ENCODE measurements at regions not wholly inside any gene's neighbourhood (a gene's known extent, or its start where the extent isn't known, plus 50 kb on each side); places are given as distances from the start of the nearest gene placed in this dataset.
"Not testable (repeated sequence)": the region's sequence is repeated elsewhere in the genome, so short reads cannot be mapped to it uniquely, and the experiment has no call there.

DNA sequence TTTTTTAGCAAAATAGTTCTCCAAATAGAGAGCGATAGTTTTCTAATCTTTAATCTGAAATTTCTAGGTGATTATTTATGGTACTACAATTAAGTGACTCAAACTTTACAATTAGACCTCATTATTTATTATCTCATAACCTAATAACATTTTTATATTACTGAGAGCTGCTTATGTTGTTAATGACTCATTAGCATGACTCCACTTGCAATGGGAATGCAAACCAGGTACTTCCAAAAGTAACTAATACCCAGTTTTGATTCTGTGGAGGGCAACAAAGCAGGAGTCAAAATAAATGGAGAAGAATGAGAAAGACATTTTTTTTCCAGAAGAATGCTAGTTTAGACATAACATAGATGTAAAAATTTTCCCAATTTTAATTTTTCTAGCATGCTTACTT is 466.0 kb downstream of the PLK2 start:
- no peaks in the 10 kb centered on the region for H3K36me3 ChIP-seq (ENCODE audit: control insufficient read depth in 3 of 3, insufficient read depth in 3 of 3, low read length in 3 of 3)
- no peaks in the 10 kb centered on the region for H3K27me3 ChIP-seq (ENCODE audit: control insufficient read depth in 3 of 3, insufficient read depth in 3 of 3, low read length in 3 of 3)
- H3K4me1 ChIP-seq (ENCODE audit: control insufficient read depth in 3 of 3, insufficient read depth in 3 of 3, low read length in 3 of 3): no peaks in the 10 kb centered on the region
- no peak overlapping the region for H3K4me3 ChIP-seq (ENCODE audit: low read length in 3 of 3)
- no peak overlapping the region for H3K9ac ChIP-seq (ENCODE audit: low read depth in 1 of 3, low read length in 3 of 3)
- H3K27ac ChIP-seq (ENCODE audit: low read depth, low read length): no peak overlapping the region
- no peaks in the 10 kb centered on the region for H3K9me3 ChIP-seq (ENCODE audit: control insufficient read depth in 3 of 3, low read length in 3 of 3)

DNA sequence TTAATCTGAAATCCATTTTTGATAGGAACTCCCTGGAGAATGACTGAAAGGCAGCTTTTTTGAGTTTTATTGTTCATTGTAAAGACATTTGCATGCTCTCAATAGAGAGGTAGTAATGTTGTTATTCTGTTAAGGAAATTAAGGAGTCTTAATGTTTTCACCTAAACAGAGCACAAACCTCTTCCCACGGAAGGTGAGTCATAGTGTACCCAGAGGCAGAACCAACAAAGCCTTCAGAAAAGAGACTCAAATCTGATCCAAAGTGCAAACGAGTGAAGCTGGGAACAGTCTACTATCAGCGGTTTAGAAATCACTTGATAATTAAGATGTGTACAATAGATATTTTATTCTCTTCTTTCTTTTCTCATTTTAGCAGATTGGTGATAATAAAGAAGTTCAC is 470.5 kb downstream of the PLK2 start:
- Histone ChIP-seq H3K4me1 (ENCODE audit: control insufficient read depth in 3 of 3, insufficient read depth in 3 of 3, low read length in 3 of 3) (no peaks in the 10 kb centered on the region), H3K27me3 (ENCODE audit: control insufficient read depth in 3 of 3, insufficient read depth in 3 of 3, low read length in 3 of 3) (no peaks in the 10 kb centered on the region), H3K9ac (ENCODE audit: low read depth in 1 of 3, low read length in 3 of 3) (no peak overlapping the region), H3K27ac (ENCODE audit: low read depth, low read length) (no peak overlapping the region), H3K36me3 (ENCODE audit: control insufficient read depth in 3 of 3, insufficient read depth in 3 of 3, low read length in 3 of 3) (no peaks in the 10 kb centered on the region), H3K9me3 (ENCODE audit: control insufficient read depth in 3 of 3, low read length in 3 of 3) (no peaks in the 10 kb centered on the region), H3K4me3 (ENCODE audit: low read length in 3 of 3) (no peak overlapping the region)

DNA sequence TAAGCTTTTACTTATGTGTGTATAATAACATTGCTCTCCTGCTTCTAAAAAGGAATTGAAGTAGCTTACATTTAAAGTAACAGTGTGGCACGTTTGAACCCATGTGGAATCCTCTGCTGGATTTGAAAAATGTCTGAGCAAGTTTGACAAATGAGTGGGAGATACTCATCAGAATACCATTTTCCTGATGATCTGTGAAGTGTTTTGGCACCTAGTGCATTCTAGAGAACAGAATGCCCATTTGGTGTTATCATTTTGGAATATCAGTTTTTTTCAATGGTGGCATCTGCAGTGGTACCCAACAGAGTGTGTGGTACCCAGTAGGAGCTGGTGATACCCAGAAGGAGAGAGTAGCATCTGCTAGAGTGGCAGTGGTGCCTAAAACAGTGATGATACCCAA is 471.1 kb downstream of the PLK2 start:
- Histone ChIP-seq H3K27ac (ENCODE audit: low read depth, low read length) (no peak overlapping the region), H3K9ac (ENCODE audit: low read depth in 1 of 3, low read length in 3 of 3) (no peak overlapping the region), H3K27me3 (ENCODE audit: control insufficient read depth in 3 of 3, insufficient read depth in 3 of 3, low read length in 3 of 3) (no peaks in the 10 kb centered on the region), H3K4me3 (ENCODE audit: low read length in 3 of 3) (no peak overlapping the region), H3K4me1 (ENCODE audit: control insufficient read depth in 3 of 3, insufficient read depth in 3 of 3, low read length in 3 of 3) (no peaks in the 10 kb centered on the region), H3K9me3 (ENCODE audit: control insufficient read depth in 3 of 3, low read length in 3 of 3) (no peaks in the 10 kb centered on the region), H3K36me3 (ENCODE audit: control insufficient read depth in 3 of 3, insufficient read depth in 3 of 3, low read length in 3 of 3) (no peaks in the 10 kb centered on the region)

DNA sequence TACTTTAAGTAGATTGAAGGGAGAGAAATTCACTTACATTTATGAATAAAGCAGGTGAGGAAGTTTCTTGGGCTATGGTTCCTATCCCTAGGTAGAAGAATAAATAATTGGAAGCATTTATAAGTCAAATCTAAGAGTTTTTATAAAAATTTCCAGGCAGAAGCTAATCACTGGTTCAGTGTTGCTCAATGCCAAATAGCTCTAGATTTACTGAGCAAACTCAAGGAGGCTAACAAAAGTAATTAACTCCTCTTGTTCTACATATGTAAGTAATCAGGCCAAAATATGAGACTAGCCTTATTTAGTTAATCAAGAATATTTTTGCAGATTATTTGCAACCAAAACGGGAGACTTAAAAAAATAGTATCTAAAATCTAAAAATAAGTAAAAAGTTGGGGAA is 472.3 kb downstream of the PLK2 start:
- Histone ChIP-seq H3K4me1 (ENCODE audit: control insufficient read depth in 3 of 3, insufficient read depth in 3 of 3, low read length in 3 of 3) (no peaks in the 10 kb centered on the region), H3K9me3 (ENCODE audit: control insufficient read depth in 3 of 3, low read length in 3 of 3) (no peaks in the 10 kb centered on the region), H3K9ac (ENCODE audit: low read depth in 1 of 3, low read length in 3 of 3) (no peak overlapping the region), H3K36me3 (ENCODE audit: control insufficient read depth in 3 of 3, insufficient read depth in 3 of 3, low read length in 3 of 3) (no peaks in the 10 kb centered on the region), H3K27me3 (ENCODE audit: control insufficient read depth in 3 of 3, insufficient read depth in 3 of 3, low read length in 3 of 3) (no peaks in the 10 kb centered on the region), H3K4me3 (ENCODE audit: low read length in 3 of 3) (no peak overlapping the region), H3K27ac (ENCODE audit: low read depth, low read length) (no peak overlapping the region)

DNA sequence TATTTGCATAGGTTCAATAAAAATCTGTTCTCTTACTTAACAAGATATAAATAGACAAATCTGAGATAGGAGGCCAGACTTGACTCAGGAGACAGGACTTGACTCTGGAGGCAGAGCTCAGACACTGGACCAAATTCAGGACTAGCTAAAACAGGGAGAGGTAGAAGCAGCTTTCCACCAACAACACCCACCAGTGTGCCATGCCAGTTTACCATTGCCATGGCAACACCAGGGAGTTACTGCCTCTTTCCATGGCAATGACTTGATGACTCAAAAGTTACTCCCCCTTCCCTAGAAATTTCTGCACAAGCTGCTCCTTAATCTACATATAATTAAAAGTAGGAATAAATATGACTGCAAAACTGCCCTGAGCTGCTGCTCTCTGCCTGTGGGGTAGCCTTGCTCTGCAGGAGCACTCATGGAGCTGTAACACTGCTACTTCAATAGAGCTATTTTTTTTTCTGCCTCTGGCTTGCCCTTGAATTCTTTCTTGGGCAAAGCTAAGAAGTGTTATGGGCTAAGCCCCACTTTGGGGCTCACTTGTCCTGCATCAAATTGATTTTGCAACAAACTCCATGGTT is 473.0 kb downstream of the PLK2 start:
- Histone ChIP-seq H3K27me3 (ENCODE audit: control insufficient read depth in 3 of 3, insufficient read depth in 3 of 3, low read length in 3 of 3) (no peaks in the 10 kb centered on the region), H3K9me3 (ENCODE audit: control insufficient read depth in 3 of 3, low read length in 3 of 3) (no peaks in the 10 kb centered on the region), H3K4me1 (ENCODE audit: control insufficient read depth in 3 of 3, insufficient read depth in 3 of 3, low read length in 3 of 3) (no peaks in the 10 kb centered on the region)

DNA sequence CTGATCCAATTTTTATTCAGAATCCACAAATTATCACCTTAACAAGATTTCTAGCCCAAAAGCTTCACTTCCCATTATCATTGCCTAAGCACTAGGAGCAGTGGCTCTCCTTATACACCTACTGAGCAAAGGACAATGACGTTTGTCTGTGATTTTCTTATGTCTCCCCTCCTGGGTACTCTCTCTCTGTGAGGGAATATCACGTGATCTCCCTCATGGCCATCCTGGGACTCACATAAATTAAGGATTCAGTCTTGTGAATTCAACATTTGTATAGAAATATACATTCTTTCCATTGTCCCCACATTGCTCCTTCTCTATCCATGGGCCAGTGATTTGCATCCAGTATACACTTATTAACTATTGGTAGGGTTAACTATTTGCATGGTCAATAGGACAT is 476.5 kb downstream of the PLK2 start:
- no peaks in the 10 kb centered on the region for H3K36me3 ChIP-seq (ENCODE audit: control insufficient read depth in 3 of 3, insufficient read depth in 3 of 3, low read length in 3 of 3)
- H3K4me3 ChIP-seq (ENCODE audit: low read length in 3 of 3): no peak overlapping the region
- H3K9ac ChIP-seq (ENCODE audit: low read depth in 1 of 3, low read length in 3 of 3): no peak overlapping the region
- H3K27me3 ChIP-seq (ENCODE audit: control insufficient read depth in 3 of 3, insufficient read depth in 3 of 3, low read length in 3 of 3): no peaks in the 10 kb centered on the region
- H3K9me3 ChIP-seq (ENCODE audit: control insufficient read depth in 3 of 3, low read length in 3 of 3): no peaks in the 10 kb centered on the region
- no peak overlapping the region for H3K27ac ChIP-seq (ENCODE audit: low read depth, low read length)
- H3K4me1 ChIP-seq (ENCODE audit: control insufficient read depth in 3 of 3, insufficient read depth in 3 of 3, low read length in 3 of 3): no peaks in the 10 kb centered on the region

More for the DNA sequence above, 473.0 kb downstream of the PLK2 start:
- no peak overlapping the region for H3K4me3 ChIP-seq (ENCODE audit: low read length in 3 of 3)
- no peak overlapping the region for H3K9ac ChIP-seq (ENCODE audit: low read depth in 1 of 3, low read length in 3 of 3)
- no peak overlapping the region for H3K27ac ChIP-seq (ENCODE audit: low read depth, low read length)
- H3K36me3 ChIP-seq (ENCODE audit: control insufficient read depth in 3 of 3, insufficient read depth in 3 of 3, low read length in 3 of 3): no peaks in the 10 kb centered on the region

DNA sequence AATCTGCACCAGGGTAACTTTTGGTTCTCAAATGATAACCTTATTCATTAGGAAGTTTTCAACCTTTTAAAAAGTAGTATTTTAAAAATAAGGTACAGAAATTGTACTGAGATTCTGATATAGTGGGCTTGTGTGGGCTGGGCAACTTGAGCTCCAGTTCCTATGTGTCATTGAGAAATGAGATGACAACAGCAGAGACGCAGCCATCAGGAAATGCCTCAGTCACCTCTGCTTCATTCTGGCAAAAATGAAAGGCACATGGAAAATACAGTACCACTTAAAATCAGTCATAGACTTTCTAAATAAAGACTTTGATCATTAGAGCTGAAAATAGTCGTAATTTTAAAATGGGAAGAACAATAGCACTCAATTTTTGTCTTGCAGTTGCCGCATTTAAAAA is 480.2 kb downstream of the PLK2 start:
- no peak overlapping the region for H3K27ac ChIP-seq (ENCODE audit: low read depth, low read length)
- no peaks in the 10 kb centered on the region for H3K36me3 ChIP-seq (ENCODE audit: control insufficient read depth in 3 of 3, insufficient read depth in 3 of 3, low read length in 3 of 3)
- H3K27me3 ChIP-seq (ENCODE audit: control insufficient read depth in 3 of 3, insufficient read depth in 3 of 3, low read length in 3 of 3): no peaks in the 10 kb centered on the region
- H3K4me3 ChIP-seq (ENCODE audit: low read length in 3 of 3): no peak overlapping the region
- no peak overlapping the region for H3K9ac ChIP-seq (ENCODE audit: low read depth in 1 of 3, low read length in 3 of 3)
- no peaks in the 10 kb centered on the region for H3K9me3 ChIP-seq (ENCODE audit: control insufficient read depth in 3 of 3, low read length in 3 of 3)
- no peaks in the 10 kb centered on the region for H3K4me1 ChIP-seq (ENCODE audit: control insufficient read depth in 3 of 3, insufficient read depth in 3 of 3, low read length in 3 of 3)

DNA sequence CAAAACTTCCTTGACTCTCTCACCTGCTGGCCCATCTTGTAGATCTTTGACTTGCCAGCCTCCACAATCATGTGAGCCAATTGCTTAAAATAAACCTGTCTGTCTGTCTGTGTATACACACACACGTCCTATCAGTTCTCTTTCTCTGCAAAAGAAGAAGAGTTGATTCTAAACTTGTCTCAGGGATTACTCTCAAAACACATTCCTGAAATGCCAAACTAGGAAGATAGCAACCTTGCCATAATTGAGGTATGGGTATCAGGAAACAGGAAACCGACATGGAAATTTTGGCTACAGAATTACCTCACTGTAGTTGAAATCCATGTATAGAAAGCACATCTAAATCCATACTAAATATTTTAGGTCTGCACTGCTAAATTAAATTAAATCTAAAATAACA is 483.4 kb downstream of the PLK2 start:
- no peaks in the 10 kb centered on the region for H3K4me1 ChIP-seq (ENCODE audit: control insufficient read depth in 3 of 3, insufficient read depth in 3 of 3, low read length in 3 of 3)
- H3K27me3 ChIP-seq (ENCODE audit: control insufficient read depth in 3 of 3, insufficient read depth in 3 of 3, low read length in 3 of 3): no peaks in the 10 kb centered on the region
- H3K4me3 ChIP-seq (ENCODE audit: low read length in 3 of 3): no peak overlapping the region
- no peaks in the 10 kb centered on the region for H3K36me3 ChIP-seq (ENCODE audit: control insufficient read depth in 3 of 3, insufficient read depth in 3 of 3, low read length in 3 of 3)
- H3K9ac ChIP-seq (ENCODE audit: low read depth in 1 of 3, low read length in 3 of 3): no peak overlapping the region
- no peaks in the 10 kb centered on the region for H3K9me3 ChIP-seq (ENCODE audit: control insufficient read depth in 3 of 3, low read length in 3 of 3)
- no peak overlapping the region for H3K27ac ChIP-seq (ENCODE audit: low read depth, low read length)

- not testable (repeated sequence) for H3K27me3 ChIP-seq (ENCODE audit: control insufficient read depth in 3 of 3, insufficient read depth in 3 of 3, low read length in 3 of 3); H3K4me3 ChIP-seq (ENCODE audit: low read length in 3 of 3); H3K4me1 ChIP-seq (ENCODE audit: control insufficient read depth in 3 of 3, insufficient read depth in 3 of 3, low read length in 3 of 3); H3K27ac ChIP-seq (ENCODE audit: low read depth, low read length); H3K36me3 ChIP-seq (ENCODE audit: control insufficient read depth in 3 of 3, insufficient read depth in 3 of 3, low read length in 3 of 3); H3K9ac ChIP-seq (ENCODE audit: low read depth in 1 of 3, low read length in 3 of 3); H3K9me3 ChIP-seq (ENCODE audit: control insufficient read depth in 3 of 3, low read length in 3 of 3)
Observed at GRCh38 chr5:57972099-57972498, 487.8 kb downstream of the PLK2 start.

- H3K9ac ChIP-seq (ENCODE audit: low read depth in 1 of 3, low read length in 3 of 3): no peak overlapping the region
- H3K9me3 ChIP-seq (ENCODE audit: control insufficient read depth in 3 of 3, low read length in 3 of 3): peaks cover 0 to 3% (median 2%) of the 10 kb centered on the region in 3 donors
- H3K4me3 ChIP-seq (ENCODE audit: low read length in 3 of 3): no peak overlapping the region
- H3K4me1 ChIP-seq (ENCODE audit: control insufficient read depth in 3 of 3, insufficient read depth in 3 of 3, low read length in 3 of 3): no peaks in the 10 kb centered on the region
- no peak overlapping the region for H3K27ac ChIP-seq (ENCODE audit: low read depth, low read length)
- H3K36me3 ChIP-seq (ENCODE audit: control insufficient read depth in 3 of 3, insufficient read depth in 3 of 3, low read length in 3 of 3): no peaks in the 10 kb centered on the region
- H3K27me3 ChIP-seq (ENCODE audit: control insufficient read depth in 3 of 3, insufficient read depth in 3 of 3, low read length in 3 of 3): no peaks in the 10 kb centered on the region
Observed at GRCh38 chr5:57960569-57960968, 478.0 kb upstream of the ACTBL2 start.

DNA sequence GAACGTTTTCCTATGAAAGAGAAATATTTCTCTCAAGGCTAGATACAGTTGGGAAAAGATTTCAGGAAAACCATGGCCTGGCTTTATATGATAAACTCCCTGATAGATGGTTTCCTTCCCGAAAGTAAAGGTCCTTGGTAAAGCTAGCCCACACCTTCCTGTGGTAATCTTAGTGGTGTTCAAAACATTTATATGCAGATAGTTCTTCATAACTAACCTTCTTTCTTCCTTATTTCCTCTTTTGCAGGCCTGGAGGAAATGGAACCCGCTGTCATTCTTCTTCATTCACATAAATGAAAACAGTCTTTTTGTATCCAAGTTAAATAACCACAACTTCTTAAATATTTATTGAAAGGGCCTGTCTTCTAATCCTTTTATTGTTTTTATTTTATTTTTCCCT is 474.0 kb upstream of the ACTBL2 start:
- no peak overlapping the region for H3K9ac ChIP-seq (ENCODE audit: low read depth in 1 of 3, low read length in 3 of 3)
- H3K27ac ChIP-seq (ENCODE audit: low read depth, low read length): no peak overlapping the region
- H3K9me3 ChIP-seq (ENCODE audit: control insufficient read depth in 3 of 3, low read length in 3 of 3): no peaks in the 10 kb centered on the region

More for the DNA sequence above, 474.0 kb upstream of the ACTBL2 start:
- Histone ChIP-seq H3K27me3 (ENCODE audit: control insufficient read depth in 3 of 3, insufficient read depth in 3 of 3, low read length in 3 of 3) (no peaks in the 10 kb centered on the region), H3K36me3 (ENCODE audit: control insufficient read depth in 3 of 3, insufficient read depth in 3 of 3, low read length in 3 of 3) (no peaks in the 10 kb centered on the region), H3K4me3 (ENCODE audit: low read length in 3 of 3) (no peak overlapping the region), H3K4me1 (ENCODE audit: control insufficient read depth in 3 of 3, insufficient read depth in 3 of 3, low read length in 3 of 3) (no peaks in the 10 kb centered on the region)

Data from skeletal muscle tissue (tissue), 3 donors.